Right lung (tissue), 2 donors: ENCODE measurements at regions not wholly inside any gene's neighbourhood (a gene's known extent, or its start where the extent isn't known, plus 50 kb on each side); places are given as distances from the start of the nearest gene placed in this dataset.

Experiments
- DNase-seq, 2 donors: peaks; one replicate each; pipeline ENCODE4 v3.0.0-alpha.2; 2013

DNA sequence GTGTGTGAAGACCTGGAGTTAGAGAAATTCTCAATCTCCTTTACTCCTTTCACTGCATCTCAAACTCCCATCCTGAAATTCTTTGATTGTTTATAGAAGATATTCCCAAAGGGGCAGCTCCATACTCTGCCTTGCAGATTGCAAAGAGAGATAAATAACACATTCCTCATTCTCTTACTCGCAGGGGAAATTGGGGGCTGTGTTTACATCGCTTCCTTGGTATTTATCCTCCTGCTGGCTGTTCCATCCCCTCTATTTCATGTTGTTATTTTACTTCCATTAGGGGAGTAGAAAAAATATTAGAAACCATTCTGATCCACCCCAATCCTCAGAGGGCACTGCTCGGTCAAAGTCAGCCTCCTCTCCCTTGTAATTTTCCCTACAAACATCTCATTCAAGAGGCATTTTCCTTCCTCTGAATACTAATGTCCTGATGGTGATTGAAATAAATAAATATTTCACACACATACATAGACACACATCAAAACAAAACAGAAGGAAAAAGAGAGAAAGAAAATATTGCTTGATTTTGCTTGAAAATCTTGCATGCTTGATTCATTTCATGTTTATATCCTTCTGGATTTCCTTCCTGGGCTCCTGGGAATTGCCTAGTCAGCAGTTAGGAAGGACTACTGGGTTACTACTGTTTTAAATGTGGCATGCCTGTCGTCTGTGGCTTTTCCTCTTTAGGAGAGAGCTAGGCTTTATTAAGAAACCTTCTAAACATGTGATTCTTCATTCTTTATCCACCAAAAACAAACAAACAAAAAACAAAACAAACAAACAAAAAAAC lies 420.1 kb upstream of the PAPPA start:
- no peak for DNase-seq

DNA sequence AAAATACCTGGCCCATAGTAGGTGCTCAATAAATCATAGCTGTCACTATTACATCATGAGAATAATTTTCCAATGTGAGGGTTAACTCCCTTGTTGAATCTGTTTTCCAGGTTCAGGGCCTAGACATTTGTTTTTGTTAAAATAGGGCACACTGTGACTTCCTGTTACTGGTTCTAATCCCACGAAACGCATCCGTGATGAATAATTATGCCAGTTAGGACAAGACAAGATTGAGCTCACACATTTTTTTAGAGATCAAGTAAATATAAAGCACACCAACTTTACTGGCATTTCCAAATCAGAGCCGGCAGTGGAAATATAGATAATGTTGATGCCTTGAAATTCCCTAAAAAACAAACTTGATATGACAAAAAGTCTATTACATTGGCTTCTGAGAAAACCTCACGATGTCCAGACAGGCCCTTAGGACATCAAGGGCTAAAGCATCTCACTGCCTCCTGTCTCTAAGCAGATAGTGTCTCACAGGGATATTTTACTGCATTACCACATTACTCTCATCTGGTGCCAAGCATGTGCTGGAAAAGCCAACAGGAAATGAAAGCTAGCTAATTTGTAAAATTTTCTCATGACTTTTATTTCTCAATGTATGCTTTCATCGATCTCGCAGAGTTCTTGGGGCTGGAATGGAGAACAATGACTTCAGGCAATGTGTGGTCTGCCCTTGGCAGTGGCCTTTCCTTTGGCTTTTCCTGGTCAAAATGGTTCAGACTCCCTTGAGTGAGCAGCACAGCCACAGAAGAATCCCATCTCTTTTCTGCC lies 414.3 kb upstream of the PAPPA start:
- peak in 1 of 2 donors; percentile 2 for DNase-seq

DNA sequence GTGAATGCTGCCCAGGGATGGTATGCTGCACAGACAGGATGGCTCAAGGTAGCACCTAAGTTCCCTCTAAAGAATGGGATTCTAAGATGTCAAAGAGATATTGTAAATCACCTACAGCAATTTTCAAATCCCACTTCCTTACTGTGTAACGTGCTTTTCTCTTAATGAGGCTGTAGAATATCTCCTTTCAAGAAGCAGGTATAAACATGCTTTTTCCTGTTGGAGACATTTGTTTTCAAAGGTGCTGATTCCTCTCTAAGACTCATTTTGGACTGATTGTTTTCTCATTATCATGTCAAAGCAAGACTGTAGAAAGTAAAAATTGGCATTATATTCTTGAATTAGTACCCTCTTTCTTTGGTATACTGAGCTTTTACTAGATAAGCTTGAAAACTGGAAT lies 412.6 kb upstream of the PAPPA start:
- DNase-seq = no peak

DNA sequence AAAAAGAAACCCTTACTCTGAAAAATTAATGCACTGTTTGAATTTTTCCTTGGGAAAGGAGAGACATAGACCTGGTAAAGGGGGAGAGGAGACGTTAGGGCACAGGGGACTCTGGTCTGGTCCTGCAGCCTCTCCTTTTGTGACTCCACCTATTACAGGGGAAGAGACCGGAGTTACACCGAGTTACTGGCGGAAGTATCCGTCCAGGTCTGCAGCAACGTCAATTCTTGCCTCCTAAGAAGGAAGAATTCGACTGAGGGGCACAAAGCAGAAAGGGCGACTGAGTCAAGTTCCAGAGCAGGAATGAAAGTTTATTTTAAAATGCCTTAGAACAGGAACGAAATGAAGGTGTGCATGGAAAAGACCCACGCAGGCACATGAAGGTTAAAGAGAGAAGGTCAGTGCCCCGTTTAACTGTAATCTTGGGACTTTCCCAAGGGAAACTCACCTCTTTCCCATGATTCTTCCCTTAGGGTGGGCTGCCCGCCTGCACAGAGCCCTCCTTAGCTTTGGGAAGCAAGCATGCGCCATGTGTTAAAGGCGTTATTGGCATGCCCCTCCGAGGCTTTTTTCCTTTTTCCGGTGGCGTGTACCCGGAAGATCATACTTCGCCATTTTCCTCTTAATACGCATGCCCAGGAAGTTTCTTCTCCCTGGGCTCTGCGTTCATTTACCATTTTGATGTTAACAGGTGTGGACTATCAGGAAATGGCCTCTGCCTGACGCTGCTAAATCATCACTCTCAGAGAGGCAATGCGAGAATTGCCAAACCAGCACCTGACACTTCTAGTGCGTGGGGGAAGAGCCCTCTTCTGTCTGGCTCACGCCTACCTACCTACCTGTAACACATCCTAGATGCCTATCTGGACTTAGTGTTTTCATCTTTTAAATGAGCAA lies 409.6 kb upstream of the PAPPA start:
- DNase-seq = no peak

DNA sequence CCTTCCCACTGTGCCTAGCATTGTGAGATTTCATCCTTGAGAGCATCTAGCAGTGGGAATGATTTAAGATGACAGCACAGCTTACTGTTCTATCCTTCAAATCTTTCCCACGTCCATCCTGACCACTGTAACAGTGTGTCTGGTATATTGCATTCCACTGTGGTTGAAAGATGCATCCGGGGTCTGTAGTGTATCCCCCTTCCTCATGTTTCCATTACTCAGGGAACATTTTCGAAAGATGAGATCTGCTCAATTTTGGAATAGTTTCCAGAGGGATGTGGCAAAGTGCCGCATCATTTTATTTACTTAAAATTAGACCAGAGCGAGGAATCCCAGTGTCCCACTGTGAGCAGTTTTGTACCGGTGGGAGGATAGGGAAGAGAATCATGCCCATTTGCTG lies 407.1 kb upstream of the PAPPA start:
- no peak for DNase-seq

DNA sequence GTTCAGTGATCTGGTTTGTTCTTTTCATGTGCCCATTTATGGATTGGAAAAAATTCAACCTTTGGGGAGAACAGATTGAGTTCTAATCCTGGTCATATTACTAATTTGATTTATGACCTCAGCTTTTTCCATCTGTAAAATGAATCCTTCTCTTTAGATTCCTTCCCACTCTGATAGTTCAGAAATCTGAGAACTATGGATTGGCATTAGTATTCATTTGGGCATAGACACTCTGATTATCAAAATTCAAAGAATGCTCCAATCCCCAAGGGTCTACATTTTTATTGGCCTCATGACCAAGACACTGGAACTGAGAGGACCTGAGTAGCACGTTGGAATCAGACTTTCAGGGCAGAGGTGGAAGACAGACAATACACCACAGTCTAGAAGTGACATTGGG lies 405.9 kb upstream of the PAPPA start:
- DNase-seq = no peak

DNA sequence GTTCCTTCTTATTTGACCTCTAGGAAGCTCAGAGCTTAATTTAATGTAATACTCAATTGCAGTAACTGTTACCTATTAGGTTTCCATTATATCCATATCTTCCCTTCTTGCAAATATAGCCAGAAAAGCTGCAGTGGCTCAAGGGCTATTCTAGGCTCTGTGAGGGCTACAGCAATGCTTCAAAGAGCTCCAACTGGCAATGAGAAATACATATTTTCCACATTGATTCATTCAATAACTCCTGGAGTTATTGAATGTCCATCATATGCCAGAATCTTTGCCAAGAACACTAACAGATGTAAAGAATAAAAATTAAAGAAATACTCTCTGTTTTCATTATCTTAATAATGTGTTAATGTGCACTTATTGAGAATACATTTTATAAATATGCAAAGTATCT lies 396.9 kb upstream of the PAPPA start:
- DNase-seq = no peak

DNA sequence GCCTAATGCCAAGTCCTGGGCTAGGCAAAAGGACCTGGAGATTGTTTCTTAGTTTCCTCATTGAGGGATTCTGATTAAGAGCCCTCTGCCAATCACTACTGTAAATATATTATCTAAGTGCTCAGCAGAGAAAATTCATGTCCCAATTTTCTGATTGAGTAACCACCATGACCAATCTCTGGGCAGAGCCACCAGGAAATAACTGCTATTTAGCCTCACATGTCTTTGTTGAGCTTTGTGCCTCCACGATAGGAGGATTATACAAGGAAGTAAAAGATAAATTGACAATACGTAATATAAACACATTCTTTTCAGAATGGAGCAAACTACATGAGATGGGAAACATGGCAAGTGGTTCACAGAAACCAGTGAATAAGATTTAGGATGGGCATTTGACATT lies 396.1 kb upstream of the PAPPA start:
- no peak for DNase-seq

DNA sequence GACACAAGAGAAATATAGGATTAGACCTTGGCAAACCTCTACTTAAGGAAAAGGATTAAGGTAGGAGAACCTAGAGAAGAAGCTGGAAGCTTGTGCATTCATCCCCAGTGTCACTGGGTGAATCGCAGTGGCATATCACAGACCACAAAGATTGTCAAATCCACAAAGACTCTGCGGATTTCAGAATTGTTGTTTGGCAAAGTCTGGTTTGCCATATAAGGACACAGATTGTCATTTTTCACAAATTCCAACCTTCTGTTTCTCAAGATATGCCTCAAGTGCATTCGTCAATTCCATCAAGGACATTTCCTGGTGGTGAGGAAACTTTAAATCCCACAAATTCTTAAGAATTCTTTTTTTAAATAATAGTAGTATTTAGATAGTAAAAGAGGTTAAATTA lies 395.1 kb upstream of the PAPPA start:
- no peak for DNase-seq

DNA sequence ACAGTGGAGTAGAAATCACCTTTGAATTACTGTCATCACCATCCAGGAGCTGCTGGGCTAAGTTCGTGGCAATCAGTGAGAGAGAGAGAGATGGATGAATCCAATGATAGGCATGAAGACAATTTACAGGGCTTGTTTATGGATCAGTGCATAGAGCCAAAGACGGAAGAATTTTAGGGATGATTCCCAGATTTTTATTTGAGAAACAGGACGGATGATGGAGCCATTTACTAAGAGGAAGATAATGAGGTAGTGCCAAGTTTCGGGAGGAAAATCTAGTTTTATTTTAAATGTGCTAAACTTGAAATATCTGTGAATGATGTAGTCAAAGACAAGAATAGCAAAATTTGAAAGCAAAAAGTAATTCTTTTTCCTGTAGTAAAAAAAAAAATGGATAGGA lies 394.2 kb upstream of the PAPPA start:
- DNase-seq = no peak

DNA sequence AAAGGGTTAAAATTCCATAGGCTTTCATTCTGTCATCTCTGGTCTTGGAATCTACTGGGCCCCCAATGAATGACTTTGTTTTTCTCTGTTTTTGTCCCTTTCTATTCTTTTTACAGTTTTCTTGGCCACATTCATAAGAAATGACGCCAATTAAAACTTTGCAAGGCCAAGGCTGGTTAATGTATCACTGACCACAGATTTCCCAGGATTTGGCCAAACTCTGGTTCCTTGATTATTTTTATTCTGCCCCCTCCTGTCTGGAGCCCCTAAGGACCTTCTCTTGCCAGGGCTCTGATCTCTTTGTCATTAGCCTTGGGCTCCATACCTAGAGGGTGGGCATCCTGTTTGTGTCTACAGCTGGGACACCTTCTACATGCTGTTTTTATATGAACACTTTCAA lies 388.9 kb upstream of the PAPPA start:
- DNase-seq = no peak

DNA sequence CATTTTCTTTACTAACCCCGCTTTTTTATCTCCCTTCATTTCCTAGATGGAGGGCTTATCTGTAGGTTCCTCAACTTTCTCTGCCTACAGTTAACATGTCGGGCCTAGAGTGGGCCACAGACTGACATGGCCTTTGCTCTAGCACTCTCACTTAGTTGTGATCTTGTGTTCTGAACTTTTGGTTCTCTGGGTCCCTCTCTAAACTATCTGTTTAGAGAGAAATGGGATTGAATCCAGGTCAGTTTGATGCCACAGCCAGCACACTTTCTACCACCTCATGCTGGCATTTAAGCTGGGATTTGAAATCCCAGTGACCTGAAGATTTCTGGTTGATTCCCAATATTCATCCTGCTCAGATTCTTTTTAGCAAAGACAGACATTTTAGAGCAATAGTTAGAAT lies 388.5 kb upstream of the PAPPA start:
- DNase-seq = no peak

DNA sequence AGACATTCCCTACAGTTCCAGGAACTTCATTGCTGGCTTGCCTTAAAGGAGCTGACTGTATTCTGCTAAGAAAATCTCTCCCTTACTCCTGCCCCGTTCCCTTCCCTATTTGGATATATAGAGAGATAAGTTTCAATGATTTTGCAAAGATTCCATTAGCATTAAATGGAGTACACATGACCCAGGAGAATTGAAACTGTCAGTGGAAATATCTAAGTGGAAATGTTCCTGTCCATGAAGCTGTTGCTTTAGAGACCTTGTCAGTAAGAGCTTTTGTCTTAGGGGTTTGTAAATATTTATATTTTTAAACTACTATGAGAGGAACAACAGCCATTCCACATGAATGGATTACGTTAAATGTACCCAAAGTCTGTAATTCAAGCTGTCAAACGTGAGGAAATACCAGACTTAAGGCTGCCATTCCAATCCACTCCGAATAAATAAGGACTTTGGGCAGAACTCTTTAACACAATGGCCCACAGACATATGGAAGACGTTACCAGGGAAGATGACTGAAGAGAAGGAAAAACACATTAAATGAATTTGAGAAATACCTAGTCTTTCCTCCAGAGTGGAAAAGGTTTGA lies 387.1 kb upstream of the PAPPA start:
- DNase-seq = no peak

DNA sequence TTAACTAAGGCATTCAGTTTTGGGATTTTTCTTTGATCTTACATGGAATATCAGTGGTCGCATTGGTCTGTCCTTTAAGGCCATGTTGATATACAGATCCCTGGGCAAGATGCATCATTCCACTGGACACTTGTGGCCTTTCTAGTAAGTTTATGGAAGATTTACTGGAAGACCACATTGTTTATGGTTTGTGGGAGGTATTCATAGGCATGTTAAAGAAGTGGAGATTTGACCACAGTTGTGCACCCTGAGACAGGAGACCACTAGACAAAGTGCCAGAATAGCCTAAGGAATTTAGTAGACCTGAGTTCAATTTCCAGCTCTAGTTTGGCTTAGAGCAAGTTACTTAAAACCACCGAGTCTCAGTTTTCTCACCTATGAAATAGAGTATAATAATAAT lies 383.1 kb upstream of the PAPPA start:
- DNase-seq = no peak

DNA sequence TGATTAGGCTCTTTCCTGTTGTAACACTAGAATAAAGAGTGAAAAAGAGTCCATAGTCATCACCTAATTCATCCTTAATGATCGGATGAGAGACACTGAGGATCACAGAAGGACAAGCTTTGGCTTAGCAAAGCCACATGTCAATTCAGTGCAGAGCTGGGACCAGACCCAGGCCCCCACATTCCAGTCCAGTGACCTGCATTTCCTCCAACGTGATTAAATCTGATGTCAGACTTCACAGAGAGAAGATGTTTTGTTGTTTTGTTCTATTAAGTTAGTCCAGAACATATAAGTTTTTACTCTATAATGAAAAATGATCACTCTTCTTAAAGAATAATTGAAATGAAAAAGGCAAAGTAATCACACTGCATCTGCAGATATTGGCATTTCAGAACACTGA lies 377.9 kb upstream of the PAPPA start:
- DNase-seq = no peak

DNA sequence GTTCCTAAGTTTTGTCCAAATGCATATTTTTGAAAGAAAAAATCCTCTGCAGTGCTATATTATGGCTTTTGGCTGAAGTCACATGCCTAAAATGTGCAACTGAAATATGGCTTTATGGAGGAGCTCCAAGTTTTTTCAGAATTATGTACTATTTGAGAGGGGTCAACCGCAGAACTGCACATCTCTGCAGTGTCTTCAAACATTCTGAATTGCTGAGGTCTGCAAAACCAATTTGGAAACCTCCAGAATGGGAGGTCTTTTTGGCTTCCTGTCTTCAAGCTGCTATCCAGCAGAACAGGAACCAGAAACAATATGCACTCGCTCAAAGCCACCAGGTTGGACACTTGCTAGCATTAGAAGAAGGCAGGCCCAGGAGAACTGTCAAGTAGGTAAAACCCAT lies 376.0 kb upstream of the PAPPA start:
- peak; percentile 36 to 54 for DNase-seq

DNA sequence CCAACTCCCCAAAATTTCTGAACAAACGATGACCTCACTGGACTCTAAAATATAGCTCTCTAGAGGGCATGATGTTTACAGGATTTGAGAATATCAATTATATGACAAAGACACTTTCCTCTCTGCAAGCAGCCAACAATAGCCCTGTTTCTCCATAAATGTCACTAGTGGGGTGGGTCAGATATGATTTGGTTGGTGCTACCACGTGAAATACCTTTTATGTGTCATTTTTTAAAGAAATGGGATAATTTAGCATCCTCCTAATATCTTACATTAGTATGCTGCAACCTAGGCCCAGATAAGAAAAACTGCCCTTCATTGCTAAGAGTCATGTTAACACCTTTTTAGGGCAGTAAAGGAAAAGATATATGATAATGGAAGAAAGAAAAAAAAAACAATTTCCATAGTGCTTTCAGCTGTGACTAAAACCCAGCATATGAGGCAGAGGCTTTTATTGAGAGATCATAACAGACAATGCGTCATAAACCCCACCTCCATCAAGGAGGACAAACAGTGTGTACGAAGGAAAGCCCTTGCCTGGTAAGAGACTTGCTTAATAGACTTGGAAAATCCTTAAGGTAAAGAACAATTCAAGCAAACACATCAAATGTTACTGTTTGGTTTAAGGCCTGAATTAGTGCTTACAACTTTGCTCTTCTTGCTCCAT lies 372.4 kb upstream of the PAPPA start:
- DNase-seq = no peak

DNA sequence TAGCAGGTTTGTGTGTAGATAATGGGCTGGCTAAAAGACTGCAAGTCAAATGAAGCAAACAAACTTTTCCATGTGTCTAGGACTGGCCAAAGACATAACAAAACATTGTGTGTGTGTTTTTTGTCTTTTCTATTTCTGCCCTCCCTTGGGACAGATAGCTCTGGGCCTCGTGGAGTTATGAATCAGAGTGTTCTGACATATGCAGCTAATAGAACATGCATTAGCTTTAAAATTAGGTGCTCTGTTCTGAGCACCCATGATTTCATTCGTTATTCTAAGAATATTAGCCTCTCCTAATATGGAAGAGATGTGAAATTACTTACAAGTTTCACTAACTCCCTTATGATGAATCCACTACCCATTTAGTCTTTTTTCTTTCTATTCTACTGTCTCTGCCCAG lies 367.3 kb upstream of the PAPPA start:
- no peak for DNase-seq

DNA sequence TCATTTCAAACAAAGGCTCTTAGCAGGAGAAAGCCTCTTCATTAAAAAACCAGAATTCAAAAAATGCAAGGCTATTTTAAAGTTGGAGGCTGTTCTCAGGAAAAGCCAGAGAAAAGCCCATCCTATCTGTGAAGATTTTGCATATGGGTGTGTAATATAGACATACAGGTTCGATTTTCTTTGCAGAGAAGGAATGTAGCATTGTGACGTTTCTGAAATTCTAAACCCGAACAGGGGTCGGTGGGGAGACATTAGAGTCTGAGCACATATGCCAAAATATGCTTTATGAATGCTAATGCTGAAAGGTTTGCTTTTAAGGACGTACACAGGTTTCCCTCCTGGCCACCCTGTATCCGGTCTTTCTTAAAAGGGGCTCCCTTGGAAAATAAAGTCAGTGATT lies 363.1 kb upstream of the PAPPA start:
- DNase-seq = no peak

DNA sequence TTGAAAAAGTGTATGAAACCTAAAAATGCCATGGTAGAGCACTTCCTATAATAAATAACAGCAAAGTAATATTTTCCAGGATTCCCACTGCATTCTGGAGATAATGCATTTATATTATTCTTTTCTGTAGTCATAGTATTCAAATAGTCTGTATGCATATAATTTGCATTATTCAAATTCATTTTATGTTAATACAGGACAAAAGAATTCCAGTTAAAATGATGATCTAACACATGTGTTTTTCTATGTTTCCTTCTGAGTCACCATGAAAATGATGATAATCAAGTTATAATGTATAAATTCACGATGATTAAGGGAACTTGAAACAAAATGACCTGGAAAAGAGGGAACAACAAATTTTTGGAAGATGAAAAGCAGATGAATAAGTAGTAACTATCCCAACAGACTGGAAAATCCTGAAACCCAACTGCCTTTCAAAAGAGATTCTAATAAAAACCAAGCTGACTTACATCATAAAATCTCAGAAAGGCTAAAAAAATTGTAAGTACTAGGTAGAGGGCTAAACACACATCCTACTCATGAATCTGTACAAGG lies 358.6 kb upstream of the PAPPA start:
- DNase-seq = no peak

DNA sequence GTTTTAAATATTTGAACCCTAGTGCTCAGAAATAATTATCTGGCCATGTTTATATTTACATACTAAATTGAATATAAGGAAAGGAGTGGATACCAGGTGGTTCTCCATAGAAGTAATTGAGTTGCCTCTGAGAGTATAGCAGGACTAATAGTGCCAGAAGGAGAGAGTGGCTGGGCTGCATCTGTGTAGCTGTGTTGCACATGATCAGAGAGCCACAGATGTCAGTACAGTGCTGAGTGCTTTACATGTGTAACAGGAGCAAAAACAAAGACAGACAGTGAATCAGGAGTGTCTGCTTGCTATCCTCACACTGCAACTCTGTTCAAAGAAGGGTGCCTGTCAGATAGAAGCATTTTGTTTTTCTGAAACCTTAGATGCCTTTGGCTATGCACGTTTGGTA lies 353.9 kb upstream of the PAPPA start:
- DNase-seq = no peak
